Astrocyte (in vitro differentiated cells and primary cell): ENCODE measurements at regions not wholly inside any gene's neighbourhood (a gene's known extent, or its start where the extent isn't known, plus 50 kb on each side); places are given as distances from the start of the nearest gene placed in this dataset.

Source experiments
- EZH2 ChIP-seq: IDR thresholded peaks from 2 replicates; pipeline ENCODE4 v1.6.1; 2012; ENCODE audit warnings: mild to moderate bottlenecking, low read length, inconsistent platforms; ENCODE audit not compliant: insufficient read depth
- TF ChIP-seq, protein P1 (sequence below): IDR thresholded peaks from 2 replicates; pipeline ENCODE4 v1.5.1; 2011; ENCODE audit warnings: low read depth, mild to moderate bottlenecking, inconsistent platforms, low read length, moderate library complexity; ENCODE audit not compliant: insufficient read depth

- TF ChIP-seq, protein P1, sequence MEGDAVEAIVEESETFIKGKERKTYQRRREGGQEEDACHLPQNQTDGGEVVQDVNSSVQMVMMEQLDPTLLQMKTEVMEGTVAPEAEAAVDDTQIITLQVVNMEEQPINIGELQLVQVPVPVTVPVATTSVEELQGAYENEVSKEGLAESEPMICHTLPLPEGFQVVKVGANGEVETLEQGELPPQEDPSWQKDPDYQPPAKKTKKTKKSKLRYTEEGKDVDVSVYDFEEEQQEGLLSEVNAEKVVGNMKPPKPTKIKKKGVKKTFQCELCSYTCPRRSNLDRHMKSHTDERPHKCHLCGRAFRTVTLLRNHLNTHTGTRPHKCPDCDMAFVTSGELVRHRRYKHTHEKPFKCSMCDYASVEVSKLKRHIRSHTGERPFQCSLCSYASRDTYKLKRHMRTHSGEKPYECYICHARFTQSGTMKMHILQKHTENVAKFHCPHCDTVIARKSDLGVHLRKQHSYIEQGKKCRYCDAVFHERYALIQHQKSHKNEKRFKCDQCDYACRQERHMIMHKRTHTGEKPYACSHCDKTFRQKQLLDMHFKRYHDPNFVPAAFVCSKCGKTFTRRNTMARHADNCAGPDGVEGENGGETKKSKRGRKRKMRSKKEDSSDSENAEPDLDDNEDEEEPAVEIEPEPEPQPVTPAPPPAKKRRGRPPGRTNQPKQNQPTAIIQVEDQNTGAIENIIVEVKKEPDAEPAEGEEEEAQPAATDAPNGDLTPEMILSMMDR, result no peak
- TF ChIP-seq EZH2, result no peak
Measured at GRCh38 chr9:82539146-82539545, 523.8 kb downstream of the RASEF start.
